ENCODE measurements at regions not wholly inside any gene's neighbourhood (a gene's known extent, or its start where the extent isn't known, plus 50 kb on each side); places are given as distances from the start of the nearest gene placed in this dataset.

DNA sequence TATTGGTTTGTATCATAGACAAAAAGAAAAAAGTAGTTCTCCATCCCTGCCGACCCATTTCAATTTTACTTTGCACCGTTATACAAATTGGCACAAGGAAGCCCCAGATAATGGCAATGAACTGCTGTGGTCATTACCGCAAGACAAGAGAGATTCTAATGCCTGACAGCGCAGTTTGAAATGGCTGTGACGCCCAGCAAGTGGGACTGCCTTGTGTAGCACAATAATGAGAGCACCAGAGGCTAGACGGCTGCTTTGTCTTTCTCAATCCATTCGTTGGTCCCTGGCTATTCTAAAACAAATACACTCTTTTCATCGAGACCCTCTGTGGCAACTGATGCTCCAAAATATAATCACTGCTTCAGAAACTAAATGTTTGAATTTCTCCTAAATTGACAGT, 192.4 kb upstream of the NEIL3 start:
- Histone ChIP-seq H3K27ac (no peak overlapping the region), H3K9me3 (ENCODE audit: low read depth, low read length) (no peaks in the 10 kb centered on the region), H3K4me3 (no peak overlapping the region), H3K9ac (ENCODE audit: insufficient read length) (no peak overlapping the region), H3K36me3 (ENCODE audit: insufficient read depth, low read length) (no peaks in the 10 kb centered on the region)
- DNase-seq (ENCODE audit: low read depth, low spot score): no peak
- TF ChIP-seq POLR2AphosphoS5 (IDR thresholded peaks at IDR 0.05; ENCODE audit: borderline replicate concordance, low read depth, low read length) (no peak), FOXP2 (optimal IDR thresholded peaks at IDR 0.05; ENCODE audit: control extremely low read depth, extremely low read length, insufficient read depth) (no peak), EZH2 (IDR thresholded peaks at IDR 0.05) (no peak)

DNA sequence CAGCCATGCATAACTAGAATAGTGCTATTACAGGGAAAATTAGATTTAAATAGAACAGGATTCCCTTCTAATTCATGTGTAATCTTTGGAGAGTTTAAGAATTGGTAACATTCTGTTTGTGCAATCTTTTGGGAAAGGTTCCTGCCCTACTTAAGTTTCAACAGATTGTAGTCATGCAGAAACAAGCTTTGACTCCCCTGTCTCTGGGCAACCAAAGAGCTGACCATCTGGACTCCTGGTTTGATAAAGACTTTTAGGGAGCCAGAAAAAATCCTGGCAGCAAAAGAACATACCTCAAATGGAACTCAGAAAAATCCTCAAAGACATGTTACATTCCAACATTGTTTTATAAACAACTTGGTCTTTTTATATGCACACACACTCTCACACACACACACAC, 191.1 kb upstream of the NEIL3 start:
- no peak for DNase-seq (ENCODE audit: low read depth, low spot score)
- H3K9me3 ChIP-seq (ENCODE audit: low read depth, low read length): no peaks in the 10 kb centered on the region
- TF ChIP-seq POLR2AphosphoS5 (IDR thresholded peaks at IDR 0.05; ENCODE audit: borderline replicate concordance, low read depth, low read length) (no peak), FOXP2 (optimal IDR thresholded peaks at IDR 0.05; ENCODE audit: control extremely low read depth, extremely low read length, insufficient read depth) (no peak), EZH2 (IDR thresholded peaks at IDR 0.05) (no peak)

DNA sequence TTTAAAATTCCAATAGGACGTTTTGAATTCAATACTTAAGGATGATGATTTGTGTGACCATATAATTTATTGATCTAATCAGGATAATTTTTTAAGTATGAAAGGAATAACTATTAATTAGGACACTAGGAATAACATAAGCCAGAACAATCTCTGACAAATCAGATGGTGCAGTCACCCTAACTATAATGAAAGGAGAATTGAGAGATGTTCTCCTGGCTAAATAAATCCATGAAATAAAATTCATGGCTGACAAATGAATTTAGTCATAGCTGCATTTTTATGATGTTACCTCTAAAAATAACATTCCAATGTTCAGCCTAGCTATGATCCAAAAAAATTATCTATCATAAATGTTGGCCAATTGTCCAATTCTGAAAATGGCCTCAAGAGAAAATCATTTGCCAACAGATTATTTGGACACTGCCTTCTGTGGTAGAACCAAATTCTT, 190.6 kb upstream of the NEIL3 start:
- no peak overlapping the region for H3K4me3 ChIP-seq
- no peaks in the 10 kb centered on the region for H3K36me3 ChIP-seq (ENCODE audit: insufficient read depth, low read length)
- no peak overlapping the region for H3K27ac ChIP-seq
- no peak overlapping the region for H3K9ac ChIP-seq (ENCODE audit: insufficient read length)
- no peaks in the 10 kb centered on the region for H3K9me3 ChIP-seq (ENCODE audit: low read depth, low read length)
- no peak for TF ChIP-seq EZH2 (IDR thresholded peaks at IDR 0.05)
- no peak for TF ChIP-seq POLR2AphosphoS5 (IDR thresholded peaks at IDR 0.05; ENCODE audit: borderline replicate concordance, low read depth, low read length)
- TF ChIP-seq FOXP2 (optimal IDR thresholded peaks at IDR 0.05; ENCODE audit: control extremely low read depth, extremely low read length, insufficient read depth): no peak
- DNase-seq (ENCODE audit: low read depth, low spot score): no peak

More for the DNA sequence above, 191.1 kb upstream of the NEIL3 start:
- Histone ChIP-seq H3K4me3 (no peak overlapping the region), H3K27ac (no peak overlapping the region), H3K36me3 (ENCODE audit: insufficient read depth, low read length) (no peaks in the 10 kb centered on the region), H3K9ac (ENCODE audit: insufficient read length) (no peak overlapping the region)

DNA sequence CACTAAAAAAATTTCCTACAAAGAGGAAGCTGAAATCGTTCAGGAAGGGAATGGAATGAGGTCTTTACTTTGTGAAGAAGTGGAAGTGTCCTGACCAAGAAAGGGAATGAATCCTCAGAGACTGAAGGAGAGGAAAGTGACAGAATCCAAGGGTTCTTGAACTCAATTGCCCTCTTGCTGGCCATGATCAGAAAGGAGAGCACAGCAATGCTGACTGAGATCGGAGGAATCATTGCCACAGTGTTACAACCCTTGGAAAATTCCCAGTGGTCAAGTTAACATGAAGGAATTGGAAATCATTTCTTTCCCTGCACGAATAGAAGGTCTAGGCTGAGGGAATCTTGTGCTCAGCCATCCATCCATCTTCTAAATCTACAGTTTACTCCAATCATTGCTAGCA, 190.0 kb upstream of the NEIL3 start:
- no peaks in the 10 kb centered on the region for H3K9me3 ChIP-seq (ENCODE audit: low read depth, low read length)
- TF ChIP-seq EZH2 (IDR thresholded peaks at IDR 0.05): no peak
- no peak for TF ChIP-seq POLR2AphosphoS5 (IDR thresholded peaks at IDR 0.05; ENCODE audit: borderline replicate concordance, low read depth, low read length)
- no peak for TF ChIP-seq FOXP2 (optimal IDR thresholded peaks at IDR 0.05; ENCODE audit: control extremely low read depth, extremely low read length, insufficient read depth)
- H3K9ac ChIP-seq (ENCODE audit: insufficient read length): no peak overlapping the region
- no peak overlapping the region for H3K4me3 ChIP-seq
- no peak overlapping the region for H3K27ac ChIP-seq
- no peaks in the 10 kb centered on the region for H3K36me3 ChIP-seq (ENCODE audit: insufficient read depth, low read length)
- DNase-seq (ENCODE audit: low read depth, low spot score): no peak

DNA sequence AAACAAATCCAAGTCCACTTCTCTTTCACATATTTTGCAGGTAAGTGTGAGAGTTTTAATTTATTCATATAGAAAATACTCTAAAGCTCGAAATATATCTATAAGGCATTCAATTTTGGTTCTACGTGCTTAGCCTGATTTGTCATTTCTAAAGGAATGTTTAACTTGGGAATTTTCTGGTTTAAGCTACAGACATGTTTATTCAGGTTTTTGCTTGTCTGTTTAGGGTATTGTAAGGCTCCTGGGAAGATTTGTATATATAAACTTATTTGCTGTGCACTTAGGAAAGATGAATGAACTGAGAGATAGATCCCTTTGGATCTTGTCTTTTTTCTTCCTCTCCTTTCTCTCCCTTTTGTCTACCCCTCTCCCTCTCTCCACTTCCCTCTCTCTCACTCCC, 185.9 kb upstream of the NEIL3 start:
- Histone ChIP-seq H3K27ac (no peak overlapping the region), H3K9me3 (ENCODE audit: low read depth, low read length) (no peaks in the 10 kb centered on the region), H3K36me3 (ENCODE audit: insufficient read depth, low read length) (no peaks in the 10 kb centered on the region), H3K4me3 (no peak overlapping the region), H3K9ac (ENCODE audit: insufficient read length) (no peak overlapping the region)
- no peak for DNase-seq (ENCODE audit: low read depth, low spot score)
- TF ChIP-seq EZH2 (IDR thresholded peaks at IDR 0.05) (no peak), FOXP2 (optimal IDR thresholded peaks at IDR 0.05; ENCODE audit: control extremely low read depth, extremely low read length, insufficient read depth) (no peak), POLR2AphosphoS5 (IDR thresholded peaks at IDR 0.05; ENCODE audit: borderline replicate concordance, low read depth, low read length) (no peak)

DNA sequence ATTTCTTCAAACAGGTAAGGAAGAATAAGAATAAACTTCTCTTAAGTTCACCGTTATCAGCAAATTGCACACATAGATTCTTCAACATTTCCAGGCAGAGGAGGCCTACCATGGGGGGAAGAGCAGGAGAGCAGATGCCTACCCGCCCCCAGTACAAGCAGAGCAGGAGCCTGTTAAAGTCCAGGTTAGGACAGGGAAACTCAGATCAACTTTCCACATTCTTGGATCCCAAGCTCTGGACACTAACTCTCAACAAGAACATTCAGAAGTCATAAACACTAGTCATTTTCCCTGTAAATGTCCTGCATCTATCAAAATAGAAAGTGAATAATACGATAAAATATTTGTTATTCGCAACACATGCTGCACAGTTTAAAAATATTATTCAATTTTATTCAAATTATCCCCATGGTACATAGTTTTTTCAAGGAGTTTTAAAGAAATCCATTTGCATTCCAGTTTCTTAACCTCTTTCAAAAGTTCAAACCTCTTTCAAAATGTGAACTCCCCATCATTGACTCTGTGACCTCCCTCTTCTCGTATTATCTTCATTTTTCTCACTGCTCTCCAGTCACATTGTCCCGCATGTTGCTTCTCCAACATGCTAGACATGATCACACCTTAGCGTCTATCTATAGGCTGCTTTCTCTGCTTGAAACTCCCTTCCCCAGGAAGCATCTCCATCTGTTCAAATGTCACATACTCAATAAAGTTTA, 185.2 kb upstream of the NEIL3 start:
- Histone ChIP-seq H3K36me3 (ENCODE audit: insufficient read depth, low read length) (no peaks in the 10 kb centered on the region), H3K27ac (no peak overlapping the region), H3K9ac (ENCODE audit: insufficient read length) (no peak overlapping the region), H3K9me3 (ENCODE audit: low read depth, low read length) (no peaks in the 10 kb centered on the region), H3K4me3 (no peak overlapping the region)
- TF ChIP-seq POLR2AphosphoS5 (IDR thresholded peaks at IDR 0.05; ENCODE audit: borderline replicate concordance, low read depth, low read length) (no peak), EZH2 (IDR thresholded peaks at IDR 0.05) (no peak), FOXP2 (optimal IDR thresholded peaks at IDR 0.05; ENCODE audit: control extremely low read depth, extremely low read length, insufficient read depth) (no peak)
- DNase-seq (ENCODE audit: low read depth, low spot score): no peak

DNA sequence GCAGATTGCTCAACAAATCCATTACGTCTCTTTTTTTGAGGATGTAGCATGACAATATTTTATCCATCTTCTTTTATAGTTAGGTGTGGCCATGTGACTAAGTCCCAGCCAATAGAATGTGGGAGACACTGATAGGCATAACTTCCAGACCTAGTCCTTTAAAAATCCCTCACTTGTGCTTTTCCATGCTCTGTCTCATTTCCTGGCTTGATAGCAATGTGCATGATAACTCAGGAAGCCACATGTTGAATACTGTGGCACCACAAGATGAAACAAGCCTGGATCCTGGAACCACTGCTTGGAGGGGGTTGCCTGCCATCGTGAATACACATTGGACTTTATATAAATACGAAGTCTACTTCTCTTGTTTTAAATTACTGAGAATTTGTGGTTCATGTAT, 184.0 kb upstream of the NEIL3 start:
- H3K27ac ChIP-seq: no peak overlapping the region
- no peak for DNase-seq (ENCODE audit: low read depth, low spot score)
- H3K36me3 ChIP-seq (ENCODE audit: insufficient read depth, low read length): no peaks in the 10 kb centered on the region
- no peak overlapping the region for H3K4me3 ChIP-seq
- no peaks in the 10 kb centered on the region for H3K9me3 ChIP-seq (ENCODE audit: low read depth, low read length)
- no peak overlapping the region for H3K9ac ChIP-seq (ENCODE audit: insufficient read length)
- TF ChIP-seq POLR2AphosphoS5 (IDR thresholded peaks at IDR 0.05; ENCODE audit: borderline replicate concordance, low read depth, low read length): no peak
- TF ChIP-seq EZH2 (IDR thresholded peaks at IDR 0.05): no peak
- TF ChIP-seq FOXP2 (optimal IDR thresholded peaks at IDR 0.05; ENCODE audit: control extremely low read depth, extremely low read length, insufficient read depth): no peak

DNA sequence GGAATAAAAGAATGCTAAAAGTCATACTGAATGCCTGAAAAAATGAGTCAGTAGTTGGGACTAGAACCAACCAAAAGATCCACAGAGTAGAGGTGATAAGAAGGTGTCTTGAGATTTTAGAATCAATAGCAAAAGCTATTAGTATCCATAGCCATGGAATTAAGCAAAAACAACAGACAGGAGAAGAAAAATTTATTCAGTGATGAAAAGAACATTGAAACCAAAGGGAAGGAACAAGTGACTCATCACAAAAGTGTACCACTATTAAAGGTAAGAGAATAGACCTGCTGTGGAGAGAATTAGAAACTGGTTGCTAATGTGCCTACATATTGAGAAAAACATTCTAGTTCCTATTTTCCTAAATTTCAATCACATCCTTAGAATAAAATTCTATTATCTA, 182.0 kb upstream of the NEIL3 start:
- Histone ChIP-seq H3K9ac (ENCODE audit: insufficient read length) (no peak overlapping the region), H3K9me3 (ENCODE audit: low read depth, low read length) (no peaks in the 10 kb centered on the region), H3K27ac (no peak overlapping the region), H3K4me3 (no peak overlapping the region), H3K36me3 (ENCODE audit: insufficient read depth, low read length) (no peaks in the 10 kb centered on the region)
- DNase-seq (ENCODE audit: low read depth, low spot score): no peak
- TF ChIP-seq EZH2 (IDR thresholded peaks at IDR 0.05) (no peak), POLR2AphosphoS5 (IDR thresholded peaks at IDR 0.05; ENCODE audit: borderline replicate concordance, low read depth, low read length) (no peak), FOXP2 (optimal IDR thresholded peaks at IDR 0.05; ENCODE audit: control extremely low read depth, extremely low read length, insufficient read depth) (no peak)

DNA sequence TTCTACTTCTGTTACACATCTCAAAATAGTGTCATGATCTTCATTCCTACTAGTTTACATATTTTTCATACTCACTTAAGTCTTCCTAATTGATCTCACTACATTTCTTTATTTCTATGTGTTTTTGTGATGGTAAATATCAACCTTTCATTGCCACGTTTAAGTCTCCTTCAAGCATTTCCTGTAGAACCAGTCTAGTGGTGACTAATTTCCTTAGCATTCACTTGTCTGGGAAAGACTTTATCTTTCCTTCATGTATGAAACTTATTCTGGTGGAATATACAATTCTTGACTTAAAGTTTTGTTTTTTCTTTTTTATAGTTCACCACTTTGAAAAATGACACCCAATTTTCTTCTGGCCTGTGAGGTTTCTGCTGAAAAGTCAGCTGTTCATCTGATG, 181.4 kb upstream of the NEIL3 start:
- no peak for DNase-seq (ENCODE audit: low read depth, low spot score)
- Histone ChIP-seq H3K9ac (ENCODE audit: insufficient read length) (no peak overlapping the region), H3K36me3 (ENCODE audit: insufficient read depth, low read length) (no peaks in the 10 kb centered on the region), H3K9me3 (ENCODE audit: low read depth, low read length) (no peaks in the 10 kb centered on the region), H3K4me3 (no peak overlapping the region), H3K27ac (no peak overlapping the region)
- TF ChIP-seq POLR2AphosphoS5 (IDR thresholded peaks at IDR 0.05; ENCODE audit: borderline replicate concordance, low read depth, low read length) (no peak), EZH2 (IDR thresholded peaks at IDR 0.05) (no peak), FOXP2 (optimal IDR thresholded peaks at IDR 0.05; ENCODE audit: control extremely low read depth, extremely low read length, insufficient read depth) (no peak)
